ENCODE measurements at regions not wholly inside any gene's neighbourhood (a gene's known extent, or its start where the extent isn't known, plus 50 kb on each side); places are given as distances from the start of the nearest gene placed in this dataset.

- Histone ChIP-seq H2AFZ (ENCODE audit: low read depth, low read length, severe bottlenecking) (peak overlapping the region; percentile 88), H4K20me1 (ENCODE audit: low read depth, low read length) (no peaks in the 10 kb centered on the region), H3K27me3 (ENCODE audit: low read length) (no peaks in the 10 kb centered on the region), H3K9me2 (replicated peaks; ENCODE audit: insufficient read depth, low read length) (no peaks in the 10 kb centered on the region), H3K4me2 (ENCODE audit: low read depth, low read length, poor library complexity, severe bottlenecking) (peak overlapping the region; percentile 55), H3K9me3 (ENCODE audit: insufficient read depth, low read length) (no peaks in the 10 kb centered on the region), H3K9ac (ENCODE audit: low read length) (peak overlapping the region; percentile 39; the same call in 1 of the 2 replicates), H3K36me3 (ENCODE audit: low read length) (no peaks in the 10 kb centered on the region), H3F3A (ENCODE audit: insufficient read depth) (no peaks in the 10 kb centered on the region), H3K4me3 (ENCODE audit: insufficient read depth, low read length, poor library complexity, severe bottlenecking) (peak overlapping the region; percentile 28), H3K79me2 (ENCODE audit: insufficient read depth, low read length) (no peaks in the 10 kb centered on the region), H3K27ac (ENCODE audit: low read depth, low read length) (no peak overlapping the region)
- TF ChIP-seq EZH2phosphoT487 (conservative IDR thresholded peaks at IDR 0.05; ENCODE audit: low read length) = 0 out of 2 replicates have a peak, but pooled peaks have one; percentile 89
- no peak for TF ChIP-seq CTCF (IDR thresholded peaks at IDR 0.05; ENCODE audit: insufficient read depth, low read length, poor library complexity, severe bottlenecking)
Measured at GRCh38 chr9:33676746-33677505, 118.4 kb upstream of the PRSS3 start.

- H2AFZ ChIP-seq (ENCODE audit: low read depth, low read length, severe bottlenecking) = peak overlapping the region; percentile 88
Measured at GRCh38 chr9:33677506-33677809, 117.9 kb upstream of the PRSS3 start.

GRCh38 chr9:33677961-33678360, 117.4 kb upstream of the PRSS3 start:
- Histone ChIP-seq H3K9me3 (ENCODE audit: insufficient read depth, low read length) (no peaks in the 10 kb centered on the region), H3K79me2 (ENCODE audit: insufficient read depth, low read length) (no peaks in the 10 kb centered on the region), H3K4me2 (ENCODE audit: low read depth, low read length, poor library complexity, severe bottlenecking) (no peak overlapping the region), H3K27me3 (ENCODE audit: low read length) (no peaks in the 10 kb centered on the region), H3F3A (ENCODE audit: insufficient read depth) (no peaks in the 10 kb centered on the region), H3K4me3 (ENCODE audit: insufficient read depth, low read length, poor library complexity, severe bottlenecking) (no peak overlapping the region), H4K20me1 (ENCODE audit: low read depth, low read length) (no peaks in the 10 kb centered on the region), H2AFZ (ENCODE audit: low read depth, low read length, severe bottlenecking) (no peak overlapping the region), H3K9ac (ENCODE audit: low read length) (no peak overlapping the region), H3K27ac (ENCODE audit: low read depth, low read length) (no peak overlapping the region), H3K36me3 (ENCODE audit: low read length) (no peaks in the 10 kb centered on the region), H3K9me2 (replicated peaks; ENCODE audit: insufficient read depth, low read length) (no peaks in the 10 kb centered on the region)
- no peak for TF ChIP-seq EZH2phosphoT487 (conservative IDR thresholded peaks at IDR 0.05; ENCODE audit: low read length)
- TF ChIP-seq CTCF (IDR thresholded peaks at IDR 0.05; ENCODE audit: insufficient read depth, low read length, poor library complexity, severe bottlenecking) = no peak

More at GRCh38 chr9:33677506-33677809, 117.9 kb upstream of the PRSS3 start:
- no peak overlapping the region for H3K9ac ChIP-seq (ENCODE audit: low read length)
- H3K36me3 ChIP-seq (ENCODE audit: low read length) = no peaks in the 10 kb centered on the region
- peak overlapping the region; percentile 28 for H3K4me3 ChIP-seq (ENCODE audit: insufficient read depth, low read length, poor library complexity, severe bottlenecking)
- no peaks in the 10 kb centered on the region for H3K9me3 ChIP-seq (ENCODE audit: insufficient read depth, low read length)
- no peaks in the 10 kb centered on the region for H4K20me1 ChIP-seq (ENCODE audit: low read depth, low read length)
- H3K27ac ChIP-seq (ENCODE audit: low read depth, low read length) = no peak overlapping the region
- H3K9me2 ChIP-seq (replicated peaks; ENCODE audit: insufficient read depth, low read length) = no peaks in the 10 kb centered on the region
- TF ChIP-seq CTCF (IDR thresholded peaks at IDR 0.05; ENCODE audit: insufficient read depth, low read length, poor library complexity, severe bottlenecking) (no peak), EZH2phosphoT487 (conservative IDR thresholded peaks at IDR 0.05; ENCODE audit: low read length) (no peak)
- H3K4me2 ChIP-seq (ENCODE audit: low read depth, low read length, poor library complexity, severe bottlenecking) = peak overlapping the region; percentile 55
- H3K79me2 ChIP-seq (ENCODE audit: insufficient read depth, low read length) = no peaks in the 10 kb centered on the region
- H3K27me3 ChIP-seq (ENCODE audit: low read length) = no peaks in the 10 kb centered on the region
- no peaks in the 10 kb centered on the region for H3F3A ChIP-seq (ENCODE audit: insufficient read depth)
